ENCODE measurements at regions not wholly inside any gene's neighbourhood (a gene's known extent, or its start where the extent isn't known, plus 50 kb on each side); places are given as distances from the start of the nearest gene placed in this dataset.

GRCh38 chr12:83514372-83514771 is 827.7 kb downstream of the TMTC2 start:
- H2BK20ac ChIP-seq (ENCODE audit: low read length) = no peak overlapping the region
- no peak overlapping the region for H2AK5ac ChIP-seq (ENCODE audit: low read depth, low read length)
- CTCF ChIA-PET (ENCODE audit: partially characterized antibody) = no interaction called here
- H3K79me2 ChIP-seq (ENCODE audit: control insufficient read depth in 1 of 2, insufficient read depth in 2 of 2, low read length in 2 of 2) = no peaks in the 10 kb centered on the region
- H3K23me2 ChIP-seq (ENCODE audit: low read depth, low read length) = no peaks in the 10 kb centered on the region
- no peaks in the 10 kb centered on the region for H3K4me1 ChIP-seq (replicated peaks in 1 of 4; ENCODE audit: control insufficient read depth in 3 of 4, insufficient read depth in 4 of 4, low read length in 3 of 4)
- no peak overlapping the region for H3K23ac ChIP-seq (ENCODE audit: insufficient read length)
- H3K4ac ChIP-seq (replicated peaks; ENCODE audit: insufficient read length, low read depth, low read length) = no peak overlapping the region
- H2BK120ac ChIP-seq (replicated peaks; ENCODE audit: low read depth, low read length) = no peak overlapping the region
- no peak overlapping the region for H3K4me2 ChIP-seq (ENCODE audit: insufficient read depth in 1 of 2, low read depth in 2 of 2, low read length in 2 of 2)
- no peak overlapping the region for H4K8ac ChIP-seq (ENCODE audit: extremely low read depth, insufficient read depth, low read length)
- H3K9me3 ChIP-seq (ENCODE audit: insufficient read depth in 2 of 2, low read depth in 1 of 2, low read length in 1 of 2) = no peaks in the 10 kb centered on the region
- H3K56ac ChIP-seq (replicated peaks; ENCODE audit: insufficient read length, low read depth, low read length) = no peak overlapping the region
- H2AFZ ChIP-seq (ENCODE audit: low read length) = no peak overlapping the region
- no peak for DNase-seq (ENCODE audit: low read depth in 1 of 2, low spot score in 2 of 2)
- no peak overlapping the region for H4K91ac ChIP-seq (replicated peaks; ENCODE audit: insufficient read length, low read length)
- FAIRE-seq = no peak
- no peak overlapping the region for H3K14ac ChIP-seq (ENCODE audit: insufficient read length)
- no peak overlapping the region for H3K4me3 ChIP-seq (ENCODE audit: extremely low read depth in 1 of 4, insufficient read depth in 2 of 4, low read depth in 3 of 4, low read length in 4 of 4)
- no peaks in the 10 kb centered on the region for H3K79me1 ChIP-seq (ENCODE audit: low read depth, low read length)
- H3K36me3 ChIP-seq (ENCODE audit: control insufficient read depth in 2 of 4, insufficient read depth in 4 of 4, low read length in 3 of 4) = no peaks in the 10 kb centered on the region
- no peak overlapping the region for H2BK5ac ChIP-seq (ENCODE audit: low read depth, low read length)
- no peaks in the 10 kb centered on the region for H4K20me1 ChIP-seq (replicated peaks in 1 of 2; ENCODE audit: control insufficient read depth in 1 of 2, insufficient read depth in 2 of 2, low read length in 2 of 2)
- no peaks in the 10 kb centered on the region for H3K27me3 ChIP-seq (replicated peaks in 1 of 4; ENCODE audit: control insufficient read depth in 3 of 4, extremely low read depth in 1 of 4, insufficient read depth in 3 of 4, low read length in 3 of 4)
- H3K9ac ChIP-seq (replicated peaks in 1 of 4; ENCODE audit: extremely low read depth in 1 of 4, low read depth in 3 of 4, low read length in 3 of 4) = no peak overlapping the region
- POLR2A ChIA-PET (ENCODE audit: partially characterized antibody) = no interaction called here
- H2BK12ac ChIP-seq (ENCODE audit: low read depth, low read length) = no peak overlapping the region
- WGBS, 2 experiments (ENCODE audit: extremely low coverage in 1 of 2, insufficient coverage in 1 of 2, insufficient read length in 1 of 2, insufficient replicate concordance in 2 of 2, low coverage in 1 of 2, low lambda C conversion rate in 2 of 2, missing lambda C conversion rate in 1 of 2) = 89% methylated on average over 1 of the region's 1 CpG; no CpG with 5 or more reads in 1 of the 2 experiments
- no peak overlapping the region for H2BK15ac ChIP-seq (ENCODE audit: low read length)
- no peak overlapping the region for H3K27ac ChIP-seq (ENCODE audit: low read depth, low read length)
- H3K18ac ChIP-seq (ENCODE audit: extremely low read depth, low read length) = no peak overlapping the region
- H4K5ac ChIP-seq (ENCODE audit: insufficient read length, low read depth, low read length) = no peak overlapping the region
- TF ChIP-seq ATF2 (IDR thresholded peaks at IDR 0.05; ENCODE audit: low read length) (no peak), CHD1 (IDR thresholded peaks at IDR 0.05; ENCODE audit: low read depth, low read length) (no peak), ZNF274 (IDR thresholded peaks at IDR 0.05; ENCODE audit: borderline replicate concordance, extremely low read depth, low read length) (no peak)

All from H1 (cell line).